ENCODE measurements at regions not wholly inside any gene's neighbourhood (a gene's known extent, or its start where the extent isn't known, plus 50 kb on each side); places are given as distances from the start of the nearest gene placed in this dataset.

DNA sequence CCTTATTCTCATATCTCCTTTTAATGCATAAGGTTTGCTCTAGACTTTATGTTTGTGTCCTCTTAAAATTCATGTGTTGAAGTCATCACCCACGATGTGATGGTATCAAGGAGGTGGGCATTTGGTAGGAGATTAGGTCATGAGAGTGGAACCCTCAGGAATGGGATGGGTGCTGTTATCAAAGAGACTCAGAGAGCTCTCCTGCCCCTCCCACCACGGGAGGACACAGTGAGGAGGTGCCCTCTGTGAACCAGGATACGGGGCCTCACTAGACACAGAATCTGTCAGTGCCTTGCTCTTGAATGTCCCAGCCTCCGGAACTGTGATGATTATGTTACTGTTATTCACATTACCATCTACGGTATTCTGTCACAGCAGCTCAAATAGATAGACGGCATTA, 359.0 kb downstream of the IRX1 start:
- TF ChIP-seq, protein P1, sequence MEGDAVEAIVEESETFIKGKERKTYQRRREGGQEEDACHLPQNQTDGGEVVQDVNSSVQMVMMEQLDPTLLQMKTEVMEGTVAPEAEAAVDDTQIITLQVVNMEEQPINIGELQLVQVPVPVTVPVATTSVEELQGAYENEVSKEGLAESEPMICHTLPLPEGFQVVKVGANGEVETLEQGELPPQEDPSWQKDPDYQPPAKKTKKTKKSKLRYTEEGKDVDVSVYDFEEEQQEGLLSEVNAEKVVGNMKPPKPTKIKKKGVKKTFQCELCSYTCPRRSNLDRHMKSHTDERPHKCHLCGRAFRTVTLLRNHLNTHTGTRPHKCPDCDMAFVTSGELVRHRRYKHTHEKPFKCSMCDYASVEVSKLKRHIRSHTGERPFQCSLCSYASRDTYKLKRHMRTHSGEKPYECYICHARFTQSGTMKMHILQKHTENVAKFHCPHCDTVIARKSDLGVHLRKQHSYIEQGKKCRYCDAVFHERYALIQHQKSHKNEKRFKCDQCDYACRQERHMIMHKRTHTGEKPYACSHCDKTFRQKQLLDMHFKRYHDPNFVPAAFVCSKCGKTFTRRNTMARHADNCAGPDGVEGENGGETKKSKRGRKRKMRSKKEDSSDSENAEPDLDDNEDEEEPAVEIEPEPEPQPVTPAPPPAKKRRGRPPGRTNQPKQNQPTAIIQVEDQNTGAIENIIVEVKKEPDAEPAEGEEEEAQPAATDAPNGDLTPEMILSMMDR (IDR thresholded peaks at IDR 0.05) = no peak
- TF ChIP-seq POLR2A (IDR thresholded peaks at IDR 0.05) = no peak
- TF ChIP-seq POLR2AphosphoS5 (IDR thresholded peaks at IDR 0.05) = no peak

Measured in prostate gland (tissue), 2 donors.